ENCODE measurements at regions not wholly inside any gene's neighbourhood (a gene's known extent, or its start where the extent isn't known, plus 50 kb on each side); places are given as distances from the start of the nearest gene placed in this dataset.

DNA sequence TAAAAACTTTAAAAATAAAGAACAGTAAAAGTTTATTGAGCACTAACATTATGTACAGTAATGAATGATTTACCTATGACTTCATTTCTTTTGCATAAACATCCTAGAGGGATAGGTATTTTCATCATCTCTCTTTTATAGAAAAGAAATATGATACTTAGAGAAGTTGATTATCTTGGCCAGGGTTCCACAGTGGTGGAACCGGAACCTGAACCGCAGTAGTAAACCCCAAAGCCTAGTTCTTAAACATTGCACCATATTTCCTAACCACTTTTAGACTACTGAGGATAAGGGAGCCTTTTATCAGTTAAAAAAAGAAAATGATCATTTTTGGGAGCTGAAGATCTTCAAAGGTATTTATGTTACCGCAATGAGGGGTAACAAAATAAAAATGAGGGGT, 205.7 kb upstream of the SGCD start:
- Histone ChIP-seq H2BK20ac (ENCODE audit: low read length) (no peak overlapping the region), H3K23ac (ENCODE audit: insufficient read length) (no peak overlapping the region), H3K4me2 (ENCODE audit: insufficient read depth in 1 of 2, low read depth in 2 of 2, low read length in 2 of 2) (no peak overlapping the region), H4K8ac (ENCODE audit: extremely low read depth, insufficient read depth, low read length) (no peak overlapping the region), H3K56ac (replicated peaks; ENCODE audit: insufficient read length, low read depth, low read length) (no peak overlapping the region), H2AK5ac (ENCODE audit: low read depth, low read length) (no peak overlapping the region), H3K4me1 (replicated peaks in 1 of 4; ENCODE audit: control insufficient read depth in 3 of 4, insufficient read depth in 4 of 4, low read length in 3 of 4) (peaks cover 0 to 2% (median 0%) of the 10 kb centered on the region in 4 experiments; a peak in 1 of 7 replicates), H3K27me3 (replicated peaks in 1 of 4; ENCODE audit: control insufficient read depth in 3 of 4, extremely low read depth in 1 of 4, insufficient read depth in 3 of 4, low read length in 3 of 4) (no peaks in the 10 kb centered on the region), H3K9me3 (ENCODE audit: insufficient read depth in 2 of 2, low read depth in 1 of 2, low read length in 1 of 2) (no peaks in the 10 kb centered on the region), H2BK5ac (ENCODE audit: low read depth, low read length) (no peak overlapping the region), H2BK12ac (ENCODE audit: low read depth, low read length) (no peak overlapping the region), H3K79me2 (ENCODE audit: control insufficient read depth in 1 of 2, insufficient read depth in 2 of 2, low read length in 2 of 2) (no peaks in the 10 kb centered on the region), H3K4me3 (ENCODE audit: extremely low read depth in 1 of 4, insufficient read depth in 2 of 4, low read depth in 3 of 4, low read length in 4 of 4) (no peak overlapping the region), H3K18ac (ENCODE audit: extremely low read depth, low read length) (no peak overlapping the region), H4K91ac (replicated peaks; ENCODE audit: insufficient read length, low read length) (no peak overlapping the region), H2BK15ac (ENCODE audit: low read length) (no peak overlapping the region), H4K5ac (ENCODE audit: insufficient read length, low read depth, low read length) (no peak overlapping the region), H3K14ac (ENCODE audit: insufficient read length) (no peak overlapping the region), H3K36me3 (ENCODE audit: control insufficient read depth in 2 of 4, insufficient read depth in 4 of 4, low read length in 3 of 4) (no peaks in the 10 kb centered on the region), H2BK120ac (replicated peaks; ENCODE audit: low read depth, low read length) (no peak overlapping the region), H3K4ac (replicated peaks; ENCODE audit: insufficient read length, low read depth, low read length) (no peak overlapping the region), H3K23me2 (ENCODE audit: low read depth, low read length) (no peaks in the 10 kb centered on the region; the same call in 1 of the 2 replicates), H4K20me1 (replicated peaks in 1 of 2; ENCODE audit: control insufficient read depth in 1 of 2, insufficient read depth in 2 of 2, low read length in 2 of 2) (no peaks in the 10 kb centered on the region), H3K79me1 (ENCODE audit: low read depth, low read length) (no peaks in the 10 kb centered on the region), H2AFZ (ENCODE audit: low read length) (no peak overlapping the region), H3K9ac (replicated peaks in 1 of 4; ENCODE audit: extremely low read depth in 1 of 4, low read depth in 3 of 4, low read length in 3 of 4) (no peak overlapping the region), H3K27ac (ENCODE audit: low read depth, low read length) (no peak overlapping the region)
- FAIRE-seq (no peak), DNase-seq (ENCODE audit: low read depth in 1 of 2, low spot score in 2 of 2) (no peak)
- ChIA-PET POLR2A (ENCODE audit: partially characterized antibody) (no interaction called here), CTCF (ENCODE audit: partially characterized antibody) (no interaction called here)
- WGBS, 2 experiments (ENCODE audit: extremely low coverage in 1 of 2, insufficient coverage in 1 of 2, insufficient read length in 1 of 2, insufficient replicate concordance in 2 of 2, low coverage in 1 of 2, low lambda C conversion rate in 2 of 2, missing lambda C conversion rate in 1 of 2) = 93% methylated on average over 3 of the region's 3 CpGs; no CpG with 5 or more reads in 1 of the 2 experiments
- no peak for TF ChIP-seq BACH1 (IDR thresholded peaks at IDR 0.05; ENCODE audit: low read length)
- TF ChIP-seq SRF (IDR thresholded peaks at IDR 0.05; ENCODE audit: low read depth, low read length) = no peak
- no peak for TF ChIP-seq RBBP5 (IDR thresholded peaks at IDR 0.05; ENCODE audit: borderline replicate concordance, low read depth, low read length)
- no peak for TF ChIP-seq RAD21 (IDR thresholded peaks at IDR 0.05 in 1 of 2, conservative IDR thresholded peaks at IDR 0.05 in 1 of 2; ENCODE audit: low read depth in 2 of 2, low read length in 2 of 2)
- no peak for TF ChIP-seq POLR2A (IDR thresholded peaks at IDR 0.05; ENCODE audit: control extremely low read depth in 1 of 2, low read depth in 2 of 2, low read length in 2 of 2)
- TF ChIP-seq CHD2 (IDR thresholded peaks at IDR 0.05; ENCODE audit: low read length) = no peak
- TF ChIP-seq TCF12 (IDR thresholded peaks at IDR 0.05; ENCODE audit: low read depth, low read length) = no peak
- TF ChIP-seq KDM1A (IDR thresholded peaks at IDR 0.05; ENCODE audit: borderline replicate concordance, low read length) = no peak
- no peak for TF ChIP-seq MAFK (IDR thresholded peaks at IDR 0.05; ENCODE audit: low read depth, low read length)
- TF ChIP-seq TEAD4 (IDR thresholded peaks at IDR 0.05; ENCODE audit: low read depth, low read length) = no peak
- TF ChIP-seq, protein P1, sequence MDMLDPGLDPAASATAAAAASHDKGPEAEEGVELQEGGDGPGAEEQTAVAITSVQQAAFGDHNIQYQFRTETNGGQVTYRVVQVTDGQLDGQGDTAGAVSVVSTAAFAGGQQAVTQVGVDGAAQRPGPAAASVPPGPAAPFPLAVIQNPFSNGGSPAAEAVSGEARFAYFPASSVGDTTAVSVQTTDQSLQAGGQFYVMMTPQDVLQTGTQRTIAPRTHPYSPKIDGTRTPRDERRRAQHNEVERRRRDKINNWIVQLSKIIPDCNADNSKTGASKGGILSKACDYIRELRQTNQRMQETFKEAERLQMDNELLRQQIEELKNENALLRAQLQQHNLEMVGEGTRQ (IDR thresholded peaks at IDR 0.05; ENCODE audit: low read length) = no peak
- no peak for TF ChIP-seq CBX5 (IDR thresholded peaks at IDR 0.05; ENCODE audit: low read depth, low read length)
- TF ChIP-seq JUN (IDR thresholded peaks at IDR 0.05; ENCODE audit: low read depth, low read length) = no peak
- TF ChIP-seq, protein P2, sequence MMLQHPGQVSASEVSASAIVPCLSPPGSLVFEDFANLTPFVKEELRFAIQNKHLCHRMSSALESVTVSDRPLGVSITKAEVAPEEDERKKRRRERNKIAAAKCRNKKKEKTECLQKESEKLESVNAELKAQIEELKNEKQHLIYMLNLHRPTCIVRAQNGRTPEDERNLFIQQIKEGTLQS (IDR thresholded peaks at IDR 0.05; ENCODE audit: insufficient read depth, low read depth, low read length) = no peak

All from H1 (cell line).